HEK293 (cell line): ENCODE measurements at regions not wholly inside any gene's neighbourhood (a gene's known extent, or its start where the extent isn't known, plus 50 kb on each side); places are given as distances from the start of the nearest gene placed in this dataset.

Source experiments
- CTCF ChIA-PET: fragments of 350-600 bp; formaldehyde crosslinking; extraction: SDS; loops from one replicate; lab custom pipeline; 2021; ENCODE audit warnings: antibody characterized with exemption; lab: Yijun Ruan, JAX
- POLR2A ChIA-PET: fragments of 300-600 bp; formaldehyde crosslinking; extraction: SDS; loops from one replicate; lab custom pipeline; 2020; ENCODE audit warnings: antibody characterized with exemption, inconsistent platforms; lab: Yijun Ruan, JAX
- H3K27ac ChIP-seq: fragments of 200-500 bp; sonication (Bioruptor generic); 2 replicates; pipeline ENCODE4 v1.5.1; 2014; ENCODE audit warnings: low read depth, low read length, control low read depth, inconsistent platforms; ENCODE audit errors: extremely low read depth
- H3K36me3 ChIP-seq, 2 experiments: fragments of 200-500 bp in 1 of 2; sonication (Bioruptor generic) in 1 of 2; 1 replicate in 1 of 2; 2 replicates in 1 of 2; pipeline ENCODE4 v1.5.1; 2014 to 2017; ENCODE audit warnings: inconsistent platforms in 2 of 2, low read length in 2 of 2; ENCODE audit not compliant: control insufficient read depth in 2 of 2, insufficient read depth in 1 of 2
- H3K4me1 ChIP-seq: fragments of 200-500 bp; sonication (Bioruptor generic); 2 replicates; pipeline ENCODE4 v1.5.1; 2014; ENCODE audit warnings: mild to moderate bottlenecking, low read length, inconsistent platforms; ENCODE audit not compliant: control insufficient read depth, insufficient read depth
- H3K4me3 ChIP-seq: 2 replicates; pipeline ENCODE4 v1.5.1; 2011; ENCODE audit warnings: low read depth, mild to moderate bottlenecking, control low read depth, low read length, moderate library complexity
- H3K9me3 ChIP-seq: fragments of 200-500 bp; sonication (Bioruptor generic); 2 replicates; pipeline ENCODE4 v1.5.1; 2014; ENCODE audit warnings: low read depth, low read length, inconsistent platforms; ENCODE audit not compliant: control insufficient read depth, insufficient read depth
- RBAK ChIP-seq: fragments of 450-650 bp; formaldehyde crosslinking; IDR thresholded peaks from 2 replicates; pipeline ENCODE4 v1.5.1; 2016; ENCODE audit warnings: missing biosample characterization, missing genetic modification characterization
- TCF7L2 ChIP-seq: IDR thresholded peaks from 2 replicates; pipeline ENCODE4 v1.6.1; 2011; ENCODE audit warnings: low read depth, mild to moderate bottlenecking, inconsistent platforms, low read length, moderate library complexity, borderline replicate concordance
- TRIM28 ChIP-seq: IDR thresholded peaks from 2 replicates; pipeline ENCODE4 v1.6.1; 2011; ENCODE audit warnings: low read length, control low read depth, borderline replicate concordance
- WT1 ChIP-seq: fragments of 450-650 bp; formaldehyde crosslinking; IDR thresholded peaks from 2 replicates; pipeline ENCODE4 v1.5.1; 2016; ENCODE audit warnings: missing biosample characterization, missing genetic modification characterization
- ZBTB1 ChIP-seq: fragments of 450-650 bp; formaldehyde crosslinking; IDR thresholded peaks from 2 replicates; pipeline ENCODE4 v1.5.1; 2016; ENCODE audit warnings: missing biosample characterization, missing genetic modification characterization
- ZIC2 ChIP-seq: fragments of 450-650 bp; formaldehyde crosslinking; IDR thresholded peaks from 2 replicates; pipeline ENCODE4 v1.5.1; 2016; ENCODE audit warnings: missing biosample characterization, missing genetic modification characterization
- ZNF112 ChIP-seq: fragments of 450-650 bp; formaldehyde crosslinking; IDR thresholded peaks from 2 replicates; pipeline ENCODE4 v1.5.0; 2017; ENCODE audit warnings: missing biosample characterization, missing genetic modification characterization
- ZNF146 ChIP-seq: fragments of 450-650 bp; formaldehyde crosslinking; IDR thresholded peaks from 2 replicates; pipeline ENCODE4 v1.5.1; 2016; ENCODE audit warnings: missing biosample characterization, missing genetic modification characterization
- ZNF169 ChIP-seq: fragments of 450-650 bp; formaldehyde crosslinking; IDR thresholded peaks from 2 replicates; pipeline ENCODE4 v1.5.1; 2016; ENCODE audit warnings: missing biosample characterization, missing genetic modification characterization
- ZNF214 ChIP-seq: fragments of 450-650 bp; formaldehyde crosslinking; IDR thresholded peaks from 2 replicates; pipeline ENCODE4 v1.5.1; 2017; ENCODE audit warnings: missing biosample characterization, mild to moderate bottlenecking, missing genetic modification characterization, borderline replicate concordance
- ZNF266 ChIP-seq: fragments of 450-650 bp; formaldehyde crosslinking; IDR thresholded peaks from 2 replicates; pipeline ENCODE4 v1.5.1; 2016; ENCODE audit warnings: missing biosample characterization, missing genetic modification characterization, low read depth
- ZNF366 ChIP-seq: fragments of 450-650 bp; formaldehyde crosslinking; conservative IDR thresholded peaks from 2 replicates; pipeline ENCODE4 v1.5.1; 2016; ENCODE audit warnings: missing biosample characterization, missing genetic modification characterization
- ZNF416 ChIP-seq: fragments of 450-650 bp; formaldehyde crosslinking; IDR thresholded peaks from 2 replicates; pipeline ENCODE4 v1.5.1; 2016; ENCODE audit warnings: missing biosample characterization, missing genetic modification characterization
- ZNF426 ChIP-seq: fragments of 450-650 bp; formaldehyde crosslinking; IDR thresholded peaks from 2 replicates; pipeline ENCODE4 v1.5.1; 2017; ENCODE audit warnings: missing biosample characterization, missing genetic modification characterization, mild to moderate bottlenecking, inconsistent platforms, moderate library complexity
- ZNF48 ChIP-seq: fragments of 450-650 bp; formaldehyde crosslinking; IDR thresholded peaks from 2 replicates; pipeline ENCODE4 v1.5.1; 2016; ENCODE audit warnings: missing biosample characterization, missing genetic modification characterization
- ZNF510 ChIP-seq: fragments of 450-650 bp; formaldehyde crosslinking; IDR thresholded peaks from 2 replicates; pipeline ENCODE4 v1.5.1; 2018; ENCODE audit warnings: mild to moderate bottlenecking, missing genetic modification characterization, missing biosample characterization; ENCODE audit not compliant: insufficient replicate concordance
- ZNF529 ChIP-seq: fragments of 450-650 bp; formaldehyde crosslinking; IDR thresholded peaks from 2 replicates; pipeline ENCODE4 v1.5.1; 2017; ENCODE audit warnings: missing genetic modification characterization, missing biosample characterization; ENCODE audit not compliant: insufficient replicate concordance
- ZNF600 ChIP-seq: fragments of 450-650 bp; formaldehyde crosslinking; IDR thresholded peaks from 2 replicates; pipeline ENCODE4 v1.5.1; 2016; ENCODE audit warnings: missing biosample characterization, missing genetic modification characterization
- ZNF624 ChIP-seq: fragments of 450-650 bp; formaldehyde crosslinking; IDR thresholded peaks from 2 replicates; pipeline ENCODE4 v1.5.1; 2017; ENCODE audit warnings: missing biosample characterization, missing genetic modification characterization
- ZNF660 ChIP-seq: fragments of 450-650 bp; IDR thresholded peaks from 2 replicates; pipeline ENCODE4 v1.5.1; 2018; ENCODE audit warnings: missing biosample characterization, mild to moderate bottlenecking, missing genetic modification characterization
- ZNF76 ChIP-seq: fragments of 450-650 bp; formaldehyde crosslinking; IDR thresholded peaks from 2 replicates; pipeline ENCODE4; 2016; ENCODE audit warnings: low read depth, missing biosample characterization, missing genetic modification characterization, borderline replicate concordance
- TF ChIP-seq, protein P1 (sequence below): fragments of 450-650 bp; formaldehyde crosslinking; IDR thresholded peaks from 2 replicates; pipeline ENCODE4 v1.5.1; 2016; ENCODE audit warnings: missing biosample characterization, missing genetic modification characterization
- TF ChIP-seq, protein P2 (sequence below): fragments of 450-650 bp; IDR thresholded peaks from 2 replicates; pipeline ENCODE4 v1.5.1; 2018; ENCODE audit warnings: missing biosample characterization, mild to moderate bottlenecking, missing genetic modification characterization

DNA sequence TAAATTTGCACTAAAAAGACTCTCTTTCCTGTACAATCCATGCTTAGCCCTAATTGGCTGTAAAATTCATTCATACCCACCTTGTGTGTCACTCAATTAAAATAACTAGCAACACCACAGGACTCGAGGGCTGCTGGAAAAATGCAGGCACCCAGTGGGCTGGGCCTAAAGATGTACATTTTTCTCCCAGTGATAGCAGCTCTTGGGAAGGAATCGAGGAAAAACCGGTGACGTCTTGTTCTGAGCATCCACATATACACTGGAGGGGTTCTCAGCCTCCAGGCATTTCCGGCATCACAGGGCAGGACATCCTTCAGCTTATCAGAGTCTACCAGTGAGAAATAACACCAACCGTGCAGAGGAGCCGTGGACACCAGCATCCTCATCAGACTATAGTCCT is 85.8 kb upstream of the PITRM1 start:
- POLR2A ChIA-PET, result no interaction called here
- TF ChIP-seq ZNF416 (tag by site-specific recombination) (no peak), ZNF76 (tag by site-specific recombination) (no peak), TCF7L2 (no peak), ZNF426 (no peak), ZBTB1 (no peak), ZNF146 (no peak), ZNF169 (tag by site-specific recombination) (no peak), ZNF600 (tag by site-specific recombination) (no peak), ZNF510 (no peak), ZNF48 (no peak), ZIC2 (no peak), ZNF366 (no peak), ZNF266 (tag by site-specific recombination) (no peak)
- TF ChIP-seq, protein P1, sequence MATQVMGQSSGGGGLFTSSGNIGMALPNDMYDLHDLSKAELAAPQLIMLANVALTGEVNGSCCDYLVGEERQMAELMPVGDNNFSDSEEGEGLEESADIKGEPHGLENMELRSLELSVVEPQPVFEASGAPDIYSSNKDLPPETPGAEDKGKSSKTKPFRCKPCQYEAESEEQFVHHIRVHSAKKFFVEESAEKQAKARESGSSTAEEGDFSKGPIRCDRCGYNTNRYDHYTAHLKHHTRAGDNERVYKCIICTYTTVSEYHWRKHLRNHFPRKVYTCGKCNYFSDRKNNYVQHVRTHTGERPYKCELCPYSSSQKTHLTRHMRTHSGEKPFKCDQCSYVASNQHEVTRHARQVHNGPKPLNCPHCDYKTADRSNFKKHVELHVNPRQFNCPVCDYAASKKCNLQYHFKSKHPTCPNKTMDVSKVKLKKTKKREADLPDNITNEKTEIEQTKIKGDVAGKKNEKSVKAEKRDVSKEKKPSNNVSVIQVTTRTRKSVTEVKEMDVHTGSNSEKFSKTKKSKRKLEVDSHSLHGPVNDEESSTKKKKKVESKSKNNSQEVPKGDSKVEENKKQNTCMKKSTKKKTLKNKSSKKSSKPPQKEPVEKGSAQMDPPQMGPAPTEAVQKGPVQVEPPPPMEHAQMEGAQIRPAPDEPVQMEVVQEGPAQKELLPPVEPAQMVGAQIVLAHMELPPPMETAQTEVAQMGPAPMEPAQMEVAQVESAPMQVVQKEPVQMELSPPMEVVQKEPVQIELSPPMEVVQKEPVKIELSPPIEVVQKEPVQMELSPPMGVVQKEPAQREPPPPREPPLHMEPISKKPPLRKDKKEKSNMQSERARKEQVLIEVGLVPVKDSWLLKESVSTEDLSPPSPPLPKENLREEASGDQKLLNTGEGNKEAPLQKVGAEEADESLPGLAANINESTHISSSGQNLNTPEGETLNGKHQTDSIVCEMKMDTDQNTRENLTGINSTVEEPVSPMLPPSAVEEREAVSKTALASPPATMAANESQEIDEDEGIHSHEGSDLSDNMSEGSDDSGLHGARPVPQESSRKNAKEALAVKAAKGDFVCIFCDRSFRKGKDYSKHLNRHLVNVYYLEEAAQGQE (tag by site-specific recombination), result no peak
- TF ChIP-seq, protein P2, sequence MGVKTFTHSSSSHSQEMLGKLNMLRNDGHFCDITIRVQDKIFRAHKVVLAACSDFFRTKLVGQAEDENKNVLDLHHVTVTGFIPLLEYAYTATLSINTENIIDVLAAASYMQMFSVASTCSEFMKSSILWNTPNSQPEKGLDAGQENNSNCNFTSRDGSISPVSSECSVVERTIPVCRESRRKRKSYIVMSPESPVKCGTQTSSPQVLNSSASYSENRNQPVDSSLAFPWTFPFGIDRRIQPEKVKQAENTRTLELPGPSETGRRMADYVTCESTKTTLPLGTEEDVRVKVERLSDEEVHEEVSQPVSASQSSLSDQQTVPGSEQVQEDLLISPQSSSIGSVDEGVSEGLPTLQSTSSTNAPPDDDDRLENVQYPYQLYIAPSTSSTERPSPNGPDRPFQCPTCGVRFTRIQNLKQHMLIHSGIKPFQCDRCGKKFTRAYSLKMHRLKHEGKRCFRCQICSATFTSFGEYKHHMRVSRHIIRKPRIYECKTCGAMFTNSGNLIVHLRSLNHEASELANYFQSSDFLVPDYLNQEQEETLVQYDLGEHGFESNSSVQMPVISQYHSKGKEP, result no peak
- TF ChIP-seq, all 188 proteins: peak for 0
- H3K4me3 ChIP-seq, result no peak overlapping the region
- H3K9me3 ChIP-seq, result no peaks in the 10 kb centered on the region
- H3K36me3 ChIP-seq, result no peaks in the 10 kb centered on the region
- no peaks in the 10 kb centered on the region for H3K4me1 ChIP-seq
- H3K27ac ChIP-seq, result no peak overlapping the region
- CTCF ChIA-PET, result no interaction called here

DNA sequence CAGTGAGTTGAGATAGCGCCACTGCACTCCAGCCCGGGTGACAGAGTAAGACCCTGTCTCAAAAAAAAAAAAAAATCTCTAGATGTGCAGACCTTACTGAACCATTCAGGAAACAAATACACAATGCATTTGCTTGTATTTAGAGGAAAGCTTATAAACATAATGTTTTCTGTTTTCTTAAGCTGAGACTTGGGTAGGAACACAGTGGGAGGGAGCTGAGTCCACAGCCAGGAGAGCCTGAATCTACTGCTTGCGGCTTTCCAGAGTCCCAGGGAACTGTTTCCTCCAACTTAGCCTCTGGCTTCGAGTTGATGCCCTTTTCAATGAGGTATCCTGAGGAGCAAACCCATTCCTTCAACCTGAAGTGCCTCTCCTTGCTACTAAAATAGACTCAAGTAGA is 83.0 kb upstream of the PITRM1 start:
- TF ChIP-seq TRIM28, result no peak
- no peak for TF ChIP-seq ZNF529 (tag by site-specific recombination)
- TF ChIP-seq RBAK (tag by site-specific recombination), result no peak
- TF ChIP-seq, protein P2, result no peak
- no peak for TF ChIP-seq ZNF624 (tag by site-specific recombination)
- TF ChIP-seq ZNF660 (tag by site-specific recombination), result no peak
- no peak for TF ChIP-seq ZNF214 (tag by site-specific recombination)
- no peak for TF ChIP-seq ZNF112 (tag by site-specific recombination)
- TF ChIP-seq WT1 (tag by site-specific recombination), result no peak
- Histone ChIP-seq H3K27ac (no peak overlapping the region), H3K4me1 (no peaks in the 10 kb centered on the region), H3K4me3 (no peak overlapping the region), H3K9me3 (no peaks in the 10 kb centered on the region), H3K36me3 (no peaks in the 10 kb centered on the region)
- CTCF ChIA-PET, result no interaction called here
- POLR2A ChIA-PET, result interaction anchor here (0.6 kb wide), 1 partner anchor 83 kb away, joined by 4 read pairs; no protein-coding TSS in a partner anchor
